ENCODE measurements at regions not wholly inside any gene's neighbourhood (a gene's known extent, or its start where the extent isn't known, plus 50 kb on each side); places are given as distances from the start of the nearest gene placed in this dataset.
A peak's percentile ranks its signal among the peaks of the same experiment; 100 is the strongest.
"Not testable (repeated sequence)": the region's sequence is repeated elsewhere in the genome, so short reads cannot be mapped to it uniquely, and the experiment has no call there.

DNA sequence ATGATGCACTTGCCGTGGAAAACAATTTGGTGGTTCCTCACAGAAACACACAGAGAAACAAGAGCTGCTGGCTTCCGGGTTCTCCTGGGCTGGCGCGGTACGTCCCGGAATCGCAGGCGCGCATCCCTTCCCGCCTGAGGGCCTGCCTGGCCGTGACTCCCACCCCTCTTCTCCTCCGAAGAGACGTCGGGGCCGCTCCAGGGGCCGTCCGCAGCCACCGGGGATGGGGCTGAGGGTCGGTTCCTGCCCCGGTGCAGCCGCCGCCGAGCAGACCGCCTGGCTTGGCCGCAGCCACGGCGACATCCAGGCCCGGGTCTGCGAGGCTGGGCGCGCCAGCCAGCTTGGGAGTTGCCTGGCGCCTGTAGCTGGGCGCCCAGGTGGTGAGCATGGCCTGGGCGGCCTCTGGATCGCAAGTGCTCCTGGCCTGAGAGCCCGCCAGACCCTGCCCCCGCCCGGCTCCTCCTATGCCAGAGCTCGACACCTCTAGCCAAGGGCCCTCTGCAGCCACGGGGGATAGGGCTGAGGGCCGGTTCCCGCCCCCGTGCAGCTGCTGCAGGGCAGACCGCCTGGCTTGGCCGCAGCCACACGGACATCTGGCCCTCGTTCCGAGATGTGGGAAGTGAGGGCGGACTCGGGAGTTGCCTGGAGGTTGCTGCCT is 1647.5 kb downstream of the SPATA31A7 start:
- H3K79me2 ChIP-seq (replicated peaks; ENCODE audit: insufficient read depth); H3K27ac ChIP-seq (ENCODE audit: low read depth); H2AFZ ChIP-seq; H3K4me1 ChIP-seq (ENCODE audit: insufficient read depth); H3K9me3 Mint-ChIP-seq; H4K20me1 ChIP-seq (replicated peaks; ENCODE audit: insufficient read depth); H3K36me3 ChIP-seq (ENCODE audit: insufficient read depth); H3K9me2 ChIP-seq (ENCODE audit: insufficient read depth); H3F3A ChIP-seq (replicated peaks; ENCODE audit: low read depth); H3K36me3 Mint-ChIP-seq (ENCODE audit: low read depth); H3K4me1 Mint-ChIP-seq; H3K27ac Mint-ChIP-seq: not testable (repeated sequence)
- H3K4me3 ChIP-seq: peak overlapping the region; percentile 48; the same call in 1 of the 2 replicates
- H3K27me3 ChIP-seq (ENCODE audit: insufficient read depth): peaks cover 74% of the 10 kb centered on the region
- DNase-seq (ENCODE audit: low spot score) (peak; percentile 24), ATAC-seq (peak; percentile 12)
- peak overlapping the region; percentile 71; the same call in 1 of the 2 replicates for H3K4me2 ChIP-seq
- peak; percentile 76 for TF ChIP-seq EZH2 (IDR thresholded peaks at IDR 0.05; ENCODE audit: low read depth, unreplicated experiment)
- Mint-ChIP-seq H3K27me3 (ENCODE audit: insufficient read depth, low read depth, poor library complexity) (peaks cover 45% of the 10 kb centered on the region), H3K4me3 (peak overlapping the region; percentile 35; the same call in 1 of the 3 replicates)

DNA sequence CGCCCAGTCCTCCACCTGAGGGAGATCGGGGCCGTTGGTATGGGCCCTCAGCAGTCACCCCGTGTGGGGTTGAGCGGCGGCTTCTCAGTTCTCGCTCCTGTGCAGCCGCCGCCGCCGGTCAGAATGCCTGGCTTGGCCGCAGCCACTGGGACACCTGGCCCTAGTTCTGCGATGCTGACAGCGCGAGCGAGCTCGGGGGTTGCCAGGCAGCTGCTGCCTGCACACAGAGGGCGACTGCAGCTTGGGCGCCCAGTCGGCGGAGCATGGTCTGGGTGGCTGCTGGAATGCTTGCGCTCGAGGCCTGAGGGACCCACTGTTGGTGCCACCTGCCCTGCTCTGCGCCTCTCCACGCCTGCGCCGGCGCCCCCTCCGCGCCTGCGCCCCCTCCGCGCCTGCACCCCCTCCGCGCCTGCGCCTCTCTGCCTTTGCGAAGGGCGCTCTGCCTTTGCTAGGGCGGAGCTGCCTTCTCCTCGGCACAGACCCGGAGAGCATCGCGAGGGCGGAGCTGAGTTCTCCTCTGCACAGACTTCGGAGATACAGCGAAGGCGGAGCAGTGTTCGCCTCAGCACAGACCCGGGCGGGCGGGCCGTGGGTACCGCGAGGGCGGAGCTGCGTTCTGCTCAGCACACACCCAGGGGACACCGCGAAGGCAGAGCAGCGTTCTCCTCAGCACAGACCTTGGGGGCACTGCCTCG is 1648.3 kb downstream of the SPATA31A7 start:
- H4K20me1 ChIP-seq (replicated peaks; ENCODE audit: insufficient read depth); H3K9me2 ChIP-seq (ENCODE audit: insufficient read depth); H3K27ac Mint-ChIP-seq; H3K4me1 Mint-ChIP-seq; H3K4me1 ChIP-seq (ENCODE audit: insufficient read depth); H2AFZ ChIP-seq; H3K36me3 ChIP-seq (ENCODE audit: insufficient read depth); H3K79me2 ChIP-seq (replicated peaks; ENCODE audit: insufficient read depth); H3K9me3 Mint-ChIP-seq; H3K36me3 Mint-ChIP-seq (ENCODE audit: low read depth); H3K27ac ChIP-seq (ENCODE audit: low read depth); H3F3A ChIP-seq (replicated peaks; ENCODE audit: low read depth): not testable (repeated sequence)
- Histone ChIP-seq H3K27me3 (ENCODE audit: insufficient read depth) (peaks cover 81% of the 10 kb centered on the region), H3K4me3 (peak overlapping the region; percentile 41; the same call in 1 of the 2 replicates), H3K4me2 (peak overlapping the region; percentile 70)
- peak overlapping the region; percentile 73 for H3K4me3 Mint-ChIP-seq
- TF ChIP-seq EZH2 (IDR thresholded peaks at IDR 0.05; ENCODE audit: low read depth, unreplicated experiment) (peak; percentile 96), EZH2phosphoT487 (IDR thresholded peaks at IDR 0.05; ENCODE audit: unreplicated experiment) (peak; percentile 96)
- peak; percentile 97 for ATAC-seq
- peaks cover 53% of the 10 kb centered on the region for H3K27me3 Mint-ChIP-seq (ENCODE audit: insufficient read depth, low read depth, poor library complexity)
- DNase-seq (ENCODE audit: low spot score): peak; percentile 74

DNA sequence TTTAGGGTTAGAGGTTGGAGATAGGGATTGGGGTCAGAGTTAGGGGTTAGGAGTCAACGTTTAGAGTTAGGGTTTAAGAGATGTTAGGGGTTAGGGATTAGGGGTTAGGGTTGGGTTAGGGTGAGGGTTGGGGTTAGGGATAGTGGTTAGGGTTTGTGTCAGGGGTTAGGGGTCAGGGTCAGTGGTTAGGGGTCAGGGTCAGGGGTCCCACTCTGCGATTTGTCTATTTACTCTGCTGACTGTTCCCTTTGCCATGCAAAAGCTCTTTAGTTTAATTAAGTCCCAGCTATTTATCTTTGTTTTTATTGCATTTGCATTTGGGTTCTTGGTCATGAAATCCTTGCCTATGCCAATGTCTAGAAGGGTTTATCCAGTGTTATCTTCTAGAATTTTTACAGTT is 1649.3 kb downstream of the SPATA31A7 start:
- ATAC-seq: not testable (repeated sequence)
- H3K27me3 Mint-ChIP-seq (ENCODE audit: insufficient read depth, low read depth, poor library complexity): peaks cover 58% of the 10 kb centered on the region

DNA sequence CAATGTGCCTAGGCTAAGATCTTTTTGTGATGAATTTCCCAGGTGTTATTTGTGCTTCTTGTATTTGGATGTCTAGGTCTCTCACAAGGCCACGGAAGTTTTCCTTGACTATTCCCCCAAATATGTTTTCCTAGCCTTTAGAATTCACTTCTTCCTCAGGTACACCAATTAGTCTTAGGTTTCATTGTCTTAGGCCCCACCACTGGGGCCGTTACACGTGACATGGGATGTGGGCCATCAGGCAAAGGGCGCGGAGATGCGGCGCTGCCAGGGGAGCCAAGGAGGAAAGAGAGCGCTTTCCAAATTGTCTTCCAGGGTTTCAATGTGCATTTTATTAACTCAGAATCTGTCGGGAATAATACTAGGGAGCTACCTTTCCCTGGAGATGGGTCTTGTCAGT is 1653.3 kb downstream of the SPATA31A7 start:
- H3K79me2 ChIP-seq (replicated peaks; ENCODE audit: insufficient read depth); H3K4me3 ChIP-seq; H3K9me3 Mint-ChIP-seq; H3K4me3 Mint-ChIP-seq; H3K36me3 ChIP-seq (ENCODE audit: insufficient read depth); H3K4me1 ChIP-seq (ENCODE audit: insufficient read depth); H3K4me1 Mint-ChIP-seq; H3K4me2 ChIP-seq; H3K27ac Mint-ChIP-seq; H3K36me3 Mint-ChIP-seq (ENCODE audit: low read depth); H3F3A ChIP-seq (replicated peaks; ENCODE audit: low read depth); H3K9me2 ChIP-seq (ENCODE audit: insufficient read depth); H3K27ac ChIP-seq (ENCODE audit: low read depth); H2AFZ ChIP-seq: not testable (repeated sequence)
- DNase-seq (ENCODE audit: low spot score) (peak; percentile 32), ATAC-seq (peak; percentile 9; the same call in 2 of the 3 replicates)
- H4K20me1 ChIP-seq (replicated peaks; ENCODE audit: insufficient read depth): peaks cover 10% of the 10 kb centered on the region
- H3K27me3 ChIP-seq (ENCODE audit: insufficient read depth): peaks cover 83% of the 10 kb centered on the region
- peak; percentile 88 for TF ChIP-seq EZH2phosphoT487 (IDR thresholded peaks at IDR 0.05; ENCODE audit: unreplicated experiment)
- peak; percentile 95 for TF ChIP-seq EZH2 (IDR thresholded peaks at IDR 0.05; ENCODE audit: low read depth, unreplicated experiment)
- peaks cover 57% of the 10 kb centered on the region for H3K27me3 Mint-ChIP-seq (ENCODE audit: insufficient read depth, low read depth, poor library complexity)

More for the DNA sequence above, 1649.3 kb downstream of the SPATA31A7 start:
- not testable (repeated sequence) for H3K4me1 Mint-ChIP-seq; H3K4me2 ChIP-seq; H2AFZ ChIP-seq; H3K27ac Mint-ChIP-seq; H3K9me3 Mint-ChIP-seq; H3K79me2 ChIP-seq (replicated peaks; ENCODE audit: insufficient read depth); H3K4me1 ChIP-seq (ENCODE audit: insufficient read depth); DNase-seq (ENCODE audit: low spot score); H3K4me3 Mint-ChIP-seq; H3K36me3 Mint-ChIP-seq (ENCODE audit: low read depth); H3F3A ChIP-seq (replicated peaks; ENCODE audit: low read depth); H3K4me3 ChIP-seq; H3K36me3 ChIP-seq (ENCODE audit: insufficient read depth); H3K27ac ChIP-seq (ENCODE audit: low read depth); H3K9me2 ChIP-seq (ENCODE audit: insufficient read depth)
- Histone ChIP-seq H4K20me1 (replicated peaks; ENCODE audit: insufficient read depth) (peaks cover 10% of the 10 kb centered on the region), H3K27me3 (ENCODE audit: insufficient read depth) (peaks cover 81% of the 10 kb centered on the region)
- peak; percentile 82 for TF ChIP-seq EZH2 (IDR thresholded peaks at IDR 0.05; ENCODE audit: low read depth, unreplicated experiment)

DNA sequence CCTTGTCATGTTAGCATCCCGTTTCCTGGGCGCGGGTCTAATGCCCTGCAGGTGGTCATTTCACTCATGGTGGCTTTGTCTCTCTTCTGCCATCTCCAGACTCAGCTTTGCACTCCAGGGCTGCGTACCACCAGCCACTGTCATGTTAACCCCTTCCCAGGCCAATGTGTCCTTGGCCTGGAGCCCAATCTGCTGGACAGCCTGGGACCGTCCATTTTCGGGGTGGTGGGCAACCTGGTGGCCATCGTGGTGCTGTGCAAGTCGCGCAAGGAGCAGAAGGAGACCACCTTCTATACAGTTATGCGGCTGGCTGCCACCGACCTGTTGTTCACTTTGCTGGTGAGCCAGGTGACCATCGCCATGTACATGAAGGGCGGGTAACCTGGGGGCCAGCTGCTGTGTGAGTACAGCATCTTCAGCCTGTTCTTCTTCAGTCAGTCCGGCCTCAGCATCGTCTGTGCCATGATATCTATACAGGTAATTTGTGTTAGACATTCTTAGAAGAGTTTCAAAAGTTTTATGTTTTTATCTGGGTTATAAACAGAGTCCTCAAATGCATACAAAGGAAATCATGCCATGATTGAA is 1654.0 kb downstream of the SPATA31A7 start:
- peaks cover 51% of the 10 kb centered on the region for H3K27me3 Mint-ChIP-seq (ENCODE audit: insufficient read depth, low read depth, poor library complexity)
- H3F3A ChIP-seq (replicated peaks; ENCODE audit: low read depth); H3K4me3 ChIP-seq; H3K4me2 ChIP-seq; H3K4me3 Mint-ChIP-seq; H3K27ac ChIP-seq (ENCODE audit: low read depth); H3K9me2 ChIP-seq (ENCODE audit: insufficient read depth); H3K4me1 Mint-ChIP-seq; H3K36me3 Mint-ChIP-seq (ENCODE audit: low read depth); DNase-seq (ENCODE audit: low spot score); H3K36me3 ChIP-seq (ENCODE audit: insufficient read depth); H3K4me1 ChIP-seq (ENCODE audit: insufficient read depth); H3K27ac Mint-ChIP-seq; H3K9me3 Mint-ChIP-seq; H2AFZ ChIP-seq; H3K79me2 ChIP-seq (replicated peaks; ENCODE audit: insufficient read depth): not testable (repeated sequence)
- ATAC-seq: peak; percentile 24
- Histone ChIP-seq H4K20me1 (replicated peaks; ENCODE audit: insufficient read depth) (peaks cover 10% of the 10 kb centered on the region), H3K27me3 (ENCODE audit: insufficient read depth) (peaks cover 83% of the 10 kb centered on the region)
